Esophagus muscularis mucosa (tissue), 4 donors: ENCODE measurements at regions not wholly inside any gene's neighbourhood (a gene's known extent, or its start where the extent isn't known, plus 50 kb on each side); places are given as distances from the start of the nearest gene placed in this dataset.

ENCODE experiments used
- DNase-seq: peaks from one replicate; pipeline ENCODE4 v3.0.0-alpha.2; 2017; ENCODE audit errors: extremely low spot score
- H3K27ac ChIP-seq, 4 donors: fragments of 200-600 bp; sonication (generic); replicated peaks in 1 of 4; 1 replicate in 3 of 4; 2 replicates in 1 of 4; pipeline ENCODE4 v1.5.1; 2016 to 2019; ENCODE audit warnings: mild to moderate bottlenecking in 1 of 4
- H3K27me3 ChIP-seq, 4 donors: fragments of 200-600 bp; sonication (generic); one replicate each; pipeline versions ENCODE4 v1.5.1 to v1.6.0; 2016 to 2019
- H3K36me3 ChIP-seq, 4 donors: fragments of 200-600 bp; sonication (generic); one replicate each; pipeline ENCODE4 v1.5.1; 2016 to 2019
- H3K4me1 ChIP-seq, 4 donors: fragments of 200-600 bp; sonication (generic); one replicate each; pipeline ENCODE4 v1.5.1; 2016 to 2019
- H3K4me3 ChIP-seq, 4 donors: fragments of 200-600 bp; sonication (generic); 1 replicate in 2 of 4; 2 replicates in 2 of 4; pipeline ENCODE4 v1.5.1; 2016 to 2019; ENCODE audit warnings: mild to moderate bottlenecking in 4 of 4, moderate library complexity in 1 of 4
- H3K9me3 ChIP-seq, 4 donors: fragments of 200-600 bp; sonication (generic); 1 replicate in 3 of 4; 2 replicates in 1 of 4; pipeline ENCODE4 v1.5.1; 2016 to 2019
- EP300 ChIP-seq: sonication (generic); formaldehyde crosslinking; IDR thresholded peaks from one replicate; pipeline ENCODE4 v1.6.1; 2017; ENCODE audit warnings: antibody characterized with exemption
- POLR2A ChIP-seq: fragments of 450-650 bp; IDR thresholded peaks from one replicate; pipeline ENCODE4 v1.6.1; 2017; ENCODE audit warnings: antibody characterized with exemption, moderate library complexity, mild to moderate bottlenecking, low read depth
- POLR2AphosphoS5 ChIP-seq, 2 donors: sonication (generic); formaldehyde crosslinking; IDR thresholded peaks; one replicate each; pipeline ENCODE4 v1.6.1; 2017; ENCODE audit warnings: antibody characterized with exemption in 2 of 2
- WGBS: methylation state at CpG from one replicate; pipeline ENCODE4 v1.1.5; 2018; 5-methylcytosine and 5-hydroxymethylcytosine counted together
- intact Hi-C: fragments of 100-400 bp; cut with DNase I; formaldehyde crosslinking; loops from one replicate; pipeline ENCODE4 v1.15.1; 2023
- TF ChIP-seq, protein P1 (sequence below), 3 experiments: fragments of 200-600 bp in 2 of 3; fragments of 450-650 bp in 1 of 3; sonication (generic) in 2 of 3; IDR thresholded peaks; one replicate each; pipeline ENCODE4 v1.5.1; 2017 to 2019; ENCODE audit warnings: antibody characterized with exemption in 3 of 3, mild to moderate bottlenecking in 2 of 3, moderate library complexity in 1 of 3

DNA sequence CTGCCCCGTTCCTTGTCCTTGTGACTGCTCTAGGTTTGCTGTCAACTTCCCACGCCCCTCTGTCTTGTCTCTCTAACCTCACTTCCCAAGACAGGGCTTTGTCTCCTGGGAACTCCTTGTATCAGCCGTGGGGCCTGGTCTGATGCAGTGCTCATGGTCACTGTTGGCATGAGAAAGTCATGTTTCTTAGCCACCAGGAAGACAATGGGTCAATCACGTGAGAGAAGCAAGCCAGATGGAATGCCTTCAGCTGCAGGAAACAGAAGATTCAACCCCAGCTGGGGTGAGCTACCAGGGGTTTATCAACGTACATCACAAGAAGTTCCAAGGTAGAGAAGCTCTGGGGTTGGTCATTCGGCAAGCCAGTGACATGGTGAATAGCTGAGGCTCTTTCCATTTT lies 116.6 kb downstream of the IRF8 start:
- DNase-seq = no peak
- Histone ChIP-seq H3K4me3 (no peak overlapping the region), H3K4me1 (peaks cover 6 to 32% (median 29%) of the 10 kb centered on the region in 4 donors), H3K27ac (no peak overlapping the region), H3K9me3 (peaks cover 0 to 9% (median 3%) of the 10 kb centered on the region in 4 donors), H3K36me3 (no peaks in the 10 kb centered on the region), H3K27me3 (no peaks in the 10 kb centered on the region)
- intact Hi-C loops = loop anchor here (1.0 kb wide), 1 partner anchor 194 kb away; no protein-coding TSS in a partner anchor
- TF ChIP-seq POLR2A (no peak), POLR2AphosphoS5 (IDR thresholded peaks at IDR 0.05) (no peak), EP300 (no peak)
- TF ChIP-seq, protein P1, sequence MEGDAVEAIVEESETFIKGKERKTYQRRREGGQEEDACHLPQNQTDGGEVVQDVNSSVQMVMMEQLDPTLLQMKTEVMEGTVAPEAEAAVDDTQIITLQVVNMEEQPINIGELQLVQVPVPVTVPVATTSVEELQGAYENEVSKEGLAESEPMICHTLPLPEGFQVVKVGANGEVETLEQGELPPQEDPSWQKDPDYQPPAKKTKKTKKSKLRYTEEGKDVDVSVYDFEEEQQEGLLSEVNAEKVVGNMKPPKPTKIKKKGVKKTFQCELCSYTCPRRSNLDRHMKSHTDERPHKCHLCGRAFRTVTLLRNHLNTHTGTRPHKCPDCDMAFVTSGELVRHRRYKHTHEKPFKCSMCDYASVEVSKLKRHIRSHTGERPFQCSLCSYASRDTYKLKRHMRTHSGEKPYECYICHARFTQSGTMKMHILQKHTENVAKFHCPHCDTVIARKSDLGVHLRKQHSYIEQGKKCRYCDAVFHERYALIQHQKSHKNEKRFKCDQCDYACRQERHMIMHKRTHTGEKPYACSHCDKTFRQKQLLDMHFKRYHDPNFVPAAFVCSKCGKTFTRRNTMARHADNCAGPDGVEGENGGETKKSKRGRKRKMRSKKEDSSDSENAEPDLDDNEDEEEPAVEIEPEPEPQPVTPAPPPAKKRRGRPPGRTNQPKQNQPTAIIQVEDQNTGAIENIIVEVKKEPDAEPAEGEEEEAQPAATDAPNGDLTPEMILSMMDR (IDR thresholded peaks at IDR 0.05) = no peak
- WGBS = 83% methylated on average over 6 of the region's 6 CpGs

DNA sequence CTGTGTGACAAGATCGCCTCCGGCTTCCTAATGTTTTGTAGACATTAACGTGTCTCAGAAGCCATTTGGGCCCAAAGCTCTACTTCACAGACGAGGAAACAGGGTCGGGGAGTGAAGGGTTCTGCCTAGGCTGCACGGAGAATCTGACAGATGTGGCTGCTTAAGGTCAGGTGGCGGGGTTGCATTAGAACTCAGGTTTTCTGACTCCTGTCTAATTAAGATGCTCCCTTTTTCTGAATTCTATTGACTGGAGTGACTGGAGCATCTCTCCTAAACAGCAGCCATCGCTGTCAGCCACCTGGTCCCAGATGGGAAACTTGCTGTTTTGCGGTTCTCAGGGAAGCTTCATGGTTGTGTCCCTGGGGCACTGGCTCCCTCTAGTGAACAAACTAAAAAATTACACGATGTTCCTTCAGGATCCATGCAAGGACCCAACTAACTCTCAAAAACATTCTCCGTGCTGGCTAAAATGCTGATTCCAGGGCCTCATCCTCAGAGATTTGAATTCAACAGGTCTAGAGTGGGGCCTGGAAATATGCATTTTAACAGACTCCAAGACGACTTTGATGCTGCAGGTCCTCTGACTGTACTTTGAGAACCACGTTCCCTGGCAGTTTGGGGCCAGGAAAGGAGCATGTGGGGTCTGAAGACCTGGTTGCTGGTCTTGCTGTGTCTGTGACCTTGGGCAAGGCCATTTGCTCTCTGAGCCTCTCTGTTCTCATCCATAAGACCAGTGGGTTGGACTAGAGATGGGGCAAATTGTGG lies 117.4 kb downstream of the IRF8 start:
- Histone ChIP-seq H3K27me3 (no peaks in the 10 kb centered on the region), H3K9me3 (peaks cover 0 to 9% (median 3%) of the 10 kb centered on the region in 4 donors), H3K4me1 (peaks cover 6 to 32% (median 29%) of the 10 kb centered on the region in 4 donors), H3K4me3 (no peak overlapping the region), H3K27ac (no peak overlapping the region), H3K36me3 (no peaks in the 10 kb centered on the region)
- 45% methylated on average over 13 of the region's 13 CpGs for WGBS
- no peak for DNase-seq
- TF ChIP-seq EP300 = no peak
- TF ChIP-seq, protein P1 (IDR thresholded peaks at IDR 0.05) = peak; percentile 66 to 79 (median 77)
- no peak for TF ChIP-seq POLR2A
- intact Hi-C loops = loop anchor here (1.0 kb wide), 1 partner anchor 195 kb away; no protein-coding TSS in a partner anchor

DNA sequence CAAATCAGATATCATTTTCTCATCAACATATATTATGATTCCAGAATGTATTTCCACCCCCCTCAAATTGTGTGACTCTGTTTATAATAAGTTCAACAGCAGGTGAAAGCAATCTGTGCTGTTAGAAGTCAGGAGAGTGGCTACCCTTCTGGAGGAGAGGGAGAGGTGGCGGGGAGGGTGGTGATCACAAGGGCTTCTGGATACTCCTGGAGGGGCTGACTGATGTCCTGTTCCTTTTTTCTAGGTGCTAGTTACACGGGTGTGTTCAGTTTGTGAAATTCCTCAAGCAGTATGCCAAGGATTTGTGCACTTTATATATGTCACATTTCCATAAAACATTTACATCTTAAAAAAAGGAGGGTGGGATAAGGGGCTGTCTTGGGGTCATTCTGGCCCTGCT lies 119.1 kb downstream of the IRF8 start:
- Histone ChIP-seq H3K9me3 (peaks cover 0 to 9% (median 3%) of the 10 kb centered on the region in 4 donors), H3K36me3 (no peaks in the 10 kb centered on the region), H3K27ac (peak overlapping the region; percentile 20 to 70 (median 56)), H3K27me3 (no peaks in the 10 kb centered on the region), H3K4me1 (peaks cover 6 to 32% (median 31%) of the 10 kb centered on the region in 4 donors), H3K4me3 (no peak overlapping the region)
- TF ChIP-seq EP300 (no peak), POLR2AphosphoS5 (IDR thresholded peaks at IDR 0.05) (no peak), POLR2A (no peak)
- TF ChIP-seq, protein P1 (IDR thresholded peaks at IDR 0.05) = no peak
- WGBS = 20% methylated on average over 2 of the region's 2 CpGs
- DNase-seq = no peak
- intact Hi-C loops = no loop called here

DNA sequence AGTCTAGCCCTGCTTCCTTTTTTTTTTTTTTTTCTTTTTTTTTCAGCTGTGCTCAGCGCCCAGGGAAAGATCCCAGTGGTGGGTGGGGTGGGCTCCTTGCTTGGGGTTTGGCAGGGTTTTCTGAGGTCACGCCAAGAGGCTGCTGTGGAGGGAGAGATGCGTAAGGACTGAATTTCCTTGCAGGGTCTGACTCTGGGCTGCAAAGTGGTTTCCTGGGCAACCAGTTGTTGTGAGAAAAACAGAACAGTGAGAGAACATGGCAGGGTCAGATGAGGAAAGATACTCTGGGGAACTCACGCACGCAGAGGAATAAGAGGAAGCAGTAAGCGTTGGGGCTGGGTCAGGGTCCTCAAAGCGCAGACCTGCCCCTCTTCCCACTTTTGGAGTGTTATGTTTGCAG lies 119.5 kb downstream of the IRF8 start:
- TF ChIP-seq POLR2A = no peak
- peak; percentile 54 for TF ChIP-seq EP300
- TF ChIP-seq, protein P1 (IDR thresholded peaks at IDR 0.05) = no peak
- peak in 1 of 2 donors; percentile 54 for TF ChIP-seq POLR2AphosphoS5 (IDR thresholded peaks at IDR 0.05)
- WGBS = 2% methylated on average over 7 of the region's 7 CpGs
- intact Hi-C loops = no loop called here
- DNase-seq = no peak
- Histone ChIP-seq H3K27me3 (no peaks in the 10 kb centered on the region), H3K9me3 (peaks cover 0 to 12% (median 6%) of the 10 kb centered on the region in 4 donors), H3K27ac (peak overlapping the region; percentile 47 to 70 (median 62)), H3K36me3 (no peaks in the 10 kb centered on the region), H3K4me1 (peaks cover 6 to 32% (median 31%) of the 10 kb centered on the region in 4 donors), H3K4me3 (no peak overlapping the region)
